A549 (cell line): ENCODE measurements at regions not wholly inside any gene's neighbourhood (a gene's known extent, or its start where the extent isn't known, plus 50 kb on each side); places are given as distances from the start of the nearest gene placed in this dataset.

Experiments used
- CTCF ChIP-seq: fragments of >200 bp; sonication (Bioruptor Twin); formaldehyde crosslinking; IDR thresholded peaks from 3 replicates; pipeline ENCODE4 v1.5.1; 2016
- ELK1 ChIP-seq: fragments of 150-350 bp; IDR thresholded peaks from 2 replicates; pipeline ENCODE4 v1.6.1; 2014; ENCODE audit warnings: low read depth, mild to moderate bottlenecking, low read length
- HOXB5 ChIP-seq: fragments of 250-450 bp; sonication (Bioruptor Pico); IDR thresholded peaks from 2 replicates; pipeline ENCODE4 v1.5.0; 2020; ENCODE audit warnings: mild to moderate bottlenecking, moderate library complexity
- JUN ChIP-seq, 2 experiments: fragments of >200 bp; sonication (Bioruptor Twin); formaldehyde crosslinking; IDR thresholded peaks; 2 replicates in 1 of 2; 3 replicates in 1 of 2; pipeline ENCODE4 v1.6.1; 2016 to 2017
- MAX ChIP-seq: IDR thresholded peaks from 2 replicates; pipeline ENCODE4 v1.6.1; 2012
- POLR2A ChIP-seq: IDR thresholded peaks from 2 replicates; pipeline ENCODE4 v1.6.1; 2012; ENCODE audit warnings: mild to moderate bottlenecking, low read length
- REST ChIP-seq: fragments of 200-600 bp; sonication (generic); IDR thresholded peaks from 2 replicates; pipeline ENCODE4 v1.6.1; 2016; ENCODE audit warnings: antibody characterized with exemption, mild to moderate bottlenecking, moderate library complexity
- RFX5 ChIP-seq: fragments of 450-650 bp; IDR thresholded peaks from 2 replicates; pipeline ENCODE4 v1.7.1; 2014; ENCODE audit warnings: antibody characterized with exemption, mild to moderate bottlenecking, moderate library complexity

GRCh38 chr9:95784318-95784717 is 91.2 kb upstream of the ERCC6L2 start:
- TF ChIP-seq POLR2A (no peak), JUN (IDR thresholded peaks at IDR 0.05) (no peak), CTCF (no peak), REST (no peak), RFX5 (no peak), ELK1 (no peak), MAX (no peak), HOXB5 (CRISPR knock-in tag) (no peak)
